Activated CD4-positive, alpha-beta T cell treated with anti-CD3 and anti-CD28 coated beads, Interleukin-10, Interleukin-2, amounts not matched to agents 100 ng/mL and 50 ng/mL, durations not matched to agents 16 hours and 8 hours (primary cell): ENCODE measurements at regions not wholly inside any gene's neighbourhood (a gene's known extent, or its start where the extent isn't known, plus 50 kb on each side); places are given as distances from the start of the nearest gene placed in this dataset.
"Not testable (repeated sequence)": the region's sequence is repeated elsewhere in the genome, so short reads cannot be mapped to it uniquely, and the experiment has no call there.

Experiments used
- DNase-seq: peaks from one replicate; pipeline ENCODE4 v3.0.0-alpha.2; 2020

GRCh38 chr1:101588677-101589076, 351.9 kb downstream of the S1PR1 start:
- DNase-seq = no peak

DNA sequence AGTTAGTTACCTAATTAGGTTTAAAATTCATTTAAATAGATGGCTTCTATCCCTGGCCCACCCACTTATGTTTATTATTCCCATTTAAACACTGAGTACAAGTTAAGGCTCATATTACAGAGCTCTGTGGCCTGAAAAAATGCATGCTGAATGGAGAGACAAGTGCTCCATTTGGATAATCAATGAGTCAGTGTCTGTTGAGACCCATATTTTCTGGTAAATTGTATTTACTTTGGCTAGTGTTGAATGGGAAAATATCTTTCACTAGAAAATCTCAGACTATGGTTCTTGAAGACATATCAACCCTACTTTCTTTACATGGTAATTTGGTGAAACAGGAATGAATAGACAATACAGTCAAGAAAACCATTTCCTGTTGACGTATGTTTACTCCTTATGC, 356.0 kb downstream of the S1PR1 start:
- no peak for DNase-seq

GRCh38 chr1:101595881-101596374, 359.1 kb downstream of the S1PR1 start:
- no peak for DNase-seq

GRCh38 chr1:101600615-101601014, 363.8 kb downstream of the S1PR1 start:
- DNase-seq = not testable (repeated sequence)

- DNase-seq = no peak
Observed at GRCh38 chr1:101603726-101604125, 366.9 kb downstream of the S1PR1 start.

GRCh38 chr1:101605878-101606277, 369.1 kb downstream of the S1PR1 start:
- no peak for DNase-seq

GRCh38 chr1:101613546-101613945, 376.7 kb downstream of the S1PR1 start:
- no peak for DNase-seq

- no peak for DNase-seq
Observed at GRCh38 chr1:101618900-101619299, 377.8 kb downstream of the OLFM3 start.

DNA sequence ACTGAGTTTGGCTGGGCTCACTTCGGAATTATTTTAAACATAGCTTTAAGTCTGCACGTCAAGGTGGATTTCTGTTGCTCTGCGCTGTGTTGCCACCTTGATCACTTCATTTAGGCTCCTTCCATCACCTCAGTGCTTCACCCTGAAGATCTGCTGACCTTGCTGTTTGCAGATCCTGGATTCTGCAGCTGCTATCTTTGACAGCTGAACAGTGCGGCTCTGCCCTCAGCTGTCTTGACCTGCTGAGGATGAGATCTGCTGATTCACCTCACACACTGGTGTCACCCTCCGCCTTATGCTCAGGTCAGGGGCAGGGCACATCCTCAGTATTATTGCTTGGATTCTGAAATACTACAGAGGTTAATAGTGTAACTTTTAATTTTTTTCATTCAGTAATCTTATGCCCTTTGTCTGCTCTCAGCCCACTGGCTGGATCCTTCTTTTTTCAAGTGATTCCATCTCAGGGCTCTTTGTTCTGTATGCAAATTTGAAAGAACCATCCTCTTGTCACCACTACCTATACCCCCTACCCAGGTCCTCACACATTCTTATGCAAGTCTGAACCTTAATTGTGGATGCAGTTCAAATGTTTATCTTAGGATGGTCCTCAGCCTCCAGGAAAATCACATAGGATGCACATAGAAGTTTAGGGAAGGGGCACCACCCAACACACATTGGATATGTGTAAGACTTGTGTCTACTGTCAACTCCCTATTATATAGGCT, 364.0 kb downstream of the OLFM3 start:
- DNase-seq = no peak

DNA sequence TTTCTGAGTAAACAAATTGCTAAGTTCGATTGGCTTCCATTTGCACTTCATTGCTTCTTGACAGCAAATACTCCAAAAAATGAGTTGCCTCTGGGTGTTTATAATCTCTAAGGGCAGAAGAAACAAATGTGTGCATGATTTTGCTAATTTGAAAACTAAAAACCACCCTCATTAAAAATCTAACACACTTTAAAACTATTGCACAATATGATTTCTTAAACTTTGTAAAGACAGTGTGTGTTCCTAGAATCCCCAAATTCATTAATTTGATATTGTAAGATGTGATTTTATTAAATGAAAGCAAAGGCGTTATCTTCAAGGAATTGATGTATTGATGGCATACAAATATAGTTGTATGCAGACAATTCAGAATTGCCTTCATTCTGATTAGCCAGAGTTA, 350.9 kb downstream of the OLFM3 start:
- no peak for DNase-seq

GRCh38 chr1:101652484-101652883, 344.2 kb downstream of the OLFM3 start:
- no peak for DNase-seq

GRCh38 chr1:101653482-101653946, 343.2 kb downstream of the OLFM3 start:
- DNase-seq = peak; percentile 2

- no peak for DNase-seq
Observed at GRCh38 chr1:101664726-101665125, 332.0 kb downstream of the OLFM3 start.

GRCh38 chr1:101667761-101668160, 329.0 kb downstream of the OLFM3 start:
- no peak for DNase-seq

DNA sequence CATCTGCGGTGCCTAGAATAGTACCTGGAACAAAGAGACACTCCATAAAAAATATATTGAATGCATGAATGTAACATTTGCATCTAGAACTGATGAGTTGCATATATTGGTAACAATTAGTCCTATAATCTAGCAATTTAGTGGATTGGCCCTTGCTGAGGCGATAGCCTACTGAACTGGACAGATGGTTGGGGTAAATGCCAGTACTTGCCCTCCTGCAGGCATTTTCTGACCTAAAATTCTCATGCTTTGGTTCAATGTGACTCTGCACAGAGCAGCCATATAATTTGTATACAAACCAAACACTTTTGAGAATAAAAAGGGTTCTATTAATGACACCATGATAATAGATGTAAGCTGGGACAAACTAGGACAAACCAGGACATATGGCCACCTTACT, 313.6 kb downstream of the OLFM3 start:
- DNase-seq = no peak

GRCh38 chr1:101683561-101683960, 313.2 kb downstream of the OLFM3 start:
- DNase-seq = no peak

- DNase-seq = no peak
Observed at GRCh38 chr1:101697072-101697471, 299.7 kb downstream of the OLFM3 start.

- DNase-seq = no peak
Observed at GRCh38 chr1:101698681-101699080, 298.0 kb downstream of the OLFM3 start.

DNA sequence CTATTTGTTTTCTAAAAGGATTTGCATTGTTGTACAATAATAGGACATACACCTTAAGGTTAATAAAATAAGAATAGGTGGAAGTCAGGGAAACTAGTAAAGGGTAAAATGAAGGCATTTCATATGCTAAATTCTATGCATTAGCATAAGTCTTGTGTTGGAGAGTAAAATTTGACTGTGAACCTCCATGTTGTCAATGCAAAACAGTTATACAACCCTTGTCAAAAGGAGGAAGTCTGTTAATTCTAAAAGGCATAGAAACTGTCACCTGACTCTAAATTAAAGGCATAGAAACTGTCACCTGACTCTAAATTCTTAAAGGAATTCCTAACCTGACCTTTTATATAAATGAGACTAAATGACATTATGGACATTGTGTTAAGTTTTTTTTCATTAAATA, 291.8 kb downstream of the OLFM3 start:
- no peak for DNase-seq

DNA sequence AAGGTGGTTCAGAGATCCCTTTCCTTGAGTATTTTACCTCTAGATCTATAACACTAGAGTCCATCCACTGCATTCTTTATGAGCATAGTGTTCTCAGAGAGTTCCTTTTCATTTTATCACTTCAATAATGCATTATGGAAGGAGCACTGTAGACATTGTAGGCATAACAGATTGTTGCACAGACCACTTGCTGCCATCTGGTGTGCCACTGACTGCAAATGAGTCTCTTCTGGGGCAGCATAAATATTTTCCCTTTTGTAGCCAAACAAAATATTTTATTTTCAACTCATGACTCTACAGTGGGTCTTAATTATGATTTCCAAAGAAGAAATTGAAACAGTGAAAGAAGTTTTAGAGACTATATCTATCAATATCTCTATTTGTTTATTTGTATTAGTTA, 290.4 kb downstream of the OLFM3 start:
- no peak for DNase-seq

- DNase-seq = no peak
Observed at GRCh38 chr1:101709721-101710120, 287.0 kb downstream of the OLFM3 start.

DNA sequence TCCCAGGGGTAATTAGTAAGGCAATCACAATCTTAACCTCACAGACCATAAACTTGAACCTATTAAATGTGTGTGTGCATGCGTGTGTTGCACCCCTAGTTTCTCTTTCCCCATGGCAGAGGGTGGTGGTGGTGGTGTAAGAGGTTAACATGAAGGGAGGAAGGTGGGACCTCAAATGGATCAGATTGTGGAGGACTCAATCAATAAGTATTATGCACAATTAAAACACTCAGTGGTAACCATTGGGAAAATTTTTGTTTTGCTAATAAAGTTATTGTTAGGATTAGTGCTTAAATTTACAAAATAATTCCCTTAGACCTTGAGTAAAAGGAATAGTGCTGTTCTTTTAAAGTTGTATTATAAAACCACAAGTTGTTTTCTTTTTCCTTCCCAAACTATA, 283.0 kb downstream of the OLFM3 start:
- DNase-seq = no peak

DNA sequence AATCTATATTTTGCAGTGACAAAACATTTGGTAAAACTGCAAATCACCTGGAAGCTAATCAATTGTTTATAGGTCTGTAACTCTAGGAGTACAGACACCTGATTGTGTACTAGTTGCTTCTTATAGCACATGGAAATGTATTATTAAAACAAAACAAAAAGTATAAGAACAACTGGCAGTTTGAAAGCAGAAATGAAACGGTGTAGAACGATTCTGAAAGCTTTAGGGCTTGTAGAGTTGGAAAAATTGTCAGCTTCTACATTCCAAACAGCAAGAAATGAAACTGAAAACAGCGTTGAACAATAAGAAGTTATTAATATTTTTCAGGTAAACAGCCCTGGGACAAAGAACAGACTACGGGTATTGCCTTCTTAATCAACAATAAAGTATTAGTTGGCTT, 273.3 kb downstream of the OLFM3 start:
- no peak for DNase-seq

- DNase-seq = no peak
Observed at GRCh38 chr1:101728029-101728428, 268.7 kb downstream of the OLFM3 start.

GRCh38 chr1:101730559-101730958, 266.2 kb downstream of the OLFM3 start:
- DNase-seq = no peak
